Body of pancreas (tissue), 4 donors: ENCODE measurements at regions not wholly inside any gene's neighbourhood (a gene's known extent, or its start where the extent isn't known, plus 50 kb on each side); places are given as distances from the start of the nearest gene placed in this dataset.

ENCODE experiments used
- ATAC-seq: fragments of 150-250 bp; one replicate; pipeline ENCODE4 v1.9.1; 2016
- DNase-seq, 4 donors: peaks; one replicate each; pipeline ENCODE4 v3.0.0-alpha.2; 2019
- H3K27ac ChIP-seq, 4 donors: fragments of 200-600 bp; sonication (generic); 1 replicate in 3 of 4; 2 replicates in 1 of 4; pipeline versions ENCODE4 v1.5.1 to v1.6.1; 2016 to 2019; ENCODE audit warnings: mild to moderate bottlenecking in 1 of 4, mixed read lengths in 1 of 4, moderate library complexity in 1 of 4
- H3K27me3 ChIP-seq, 2 donors: fragments of 200-600 bp; sonication (generic); one replicate each; pipeline ENCODE4 v1.6.0; 2016; ENCODE audit warnings: mild to moderate bottlenecking in 1 of 2
- H3K36me3 ChIP-seq, 2 donors: fragments of 200-600 bp; sonication (generic); replicated peaks in 1 of 2; 2 replicates each; pipeline ENCODE4 v1.5.1; 2016; ENCODE audit warnings: low read depth in 2 of 2; ENCODE audit not compliant: insufficient read depth in 1 of 2
- H3K4me1 ChIP-seq: fragments of 200-600 bp; sonication (generic); one replicate; pipeline ENCODE4 v1.6.0; 2016
- H3K4me3 ChIP-seq, 2 donors: fragments of 200-600 bp; sonication (generic); 1 replicate in 1 of 2; 2 replicates in 1 of 2; pipeline ENCODE4 v1.5.1; 2016 to 2019
- H3K9me3 ChIP-seq, 3 donors: fragments of 200-600 bp; sonication (generic); 1 replicate in 2 of 3; 2 replicates in 1 of 3; pipeline ENCODE4 v1.5.1; 2016
- CTCF ChIP-seq, 7 experiments: fragments of 450-650 bp in 4 of 7; fragments of 200-600 bp in 3 of 7; sonication (generic) in 3 of 7; IDR thresholded peaks; one replicate each; pipeline ENCODE4 v1.5.1; 2016 to 2019; ENCODE audit warnings: antibody characterized with exemption in 7 of 7
- POLR2A ChIP-seq, 3 donors: fragments of 450-650 bp; IDR thresholded peaks; one replicate each; pipeline ENCODE4 v1.6.1; 2016; ENCODE audit warnings: antibody characterized with exemption in 3 of 3, mild to moderate bottlenecking in 2 of 3
- WGBS, 2 donors: methylation state at CpG; one replicate each; pipeline ENCODE4 v1.1.5; 2017; 5-methylcytosine and 5-hydroxymethylcytosine counted together
- intact Hi-C: fragments of 100-400 bp; cut with DNase I; formaldehyde crosslinking; loops from one replicate; pipeline ENCODE4 v1.15.1; 2023

GRCh38 chr1:101316256-101316655 lies 79.4 kb downstream of the S1PR1 start:
- H3K27ac ChIP-seq, result no peak overlapping the region
- 33 to 34% methylated on average over 6 of the region's 6 CpGs for WGBS, 2 donors
- H3K36me3 ChIP-seq, result no peaks in the 10 kb centered on the region
- ATAC-seq (no peak), DNase-seq (no peak)
- H3K9me3 ChIP-seq, result no peaks in the 10 kb centered on the region
- H3K4me3 ChIP-seq, result no peak overlapping the region
- intact Hi-C loops, result no loop called here
- H3K4me1 ChIP-seq, result no peaks in the 10 kb centered on the region
- no peak for TF ChIP-seq CTCF (IDR thresholded peaks at IDR 0.05)
- TF ChIP-seq POLR2A (IDR thresholded peaks at IDR 0.05), result no peak
- H3K27me3 ChIP-seq, result peaks cover 0 to 3% of the 10 kb centered on the region in 2 donors

GRCh38 chr1:101316799-101317198 lies 80.0 kb downstream of the S1PR1 start:
- H3K4me3 ChIP-seq, result no peak overlapping the region
- no peak for TF ChIP-seq CTCF (IDR thresholded peaks at IDR 0.05)
- TF ChIP-seq POLR2A (IDR thresholded peaks at IDR 0.05), result no peak
- WGBS, 2 donors, result 22 to 26% methylated on average over 4 of the region's 4 CpGs
- intact Hi-C loops, result no loop called here
- no peaks in the 10 kb centered on the region for H3K9me3 ChIP-seq
- no peaks in the 10 kb centered on the region for H3K36me3 ChIP-seq
- H3K4me1 ChIP-seq, result no peaks in the 10 kb centered on the region
- no peak for DNase-seq
- no peak for ATAC-seq
- H3K27me3 ChIP-seq, result peaks cover 0 to 3% of the 10 kb centered on the region in 2 donors
- no peak overlapping the region for H3K27ac ChIP-seq

- H3K4me1 ChIP-seq, result no peaks in the 10 kb centered on the region
- intact Hi-C loops, result no loop called here
- 90 to 92% methylated on average over 3 of the region's 3 CpGs for WGBS, 2 donors
Measured at GRCh38 chr1:101317590-101317989, 80.8 kb downstream of the S1PR1 start.

GRCh38 chr1:101323535-101323934 lies 86.7 kb downstream of the S1PR1 start:
- no peak for ATAC-seq

More at GRCh38 chr1:101317590-101317989, 80.8 kb downstream of the S1PR1 start:
- Histone ChIP-seq H3K36me3 (no peaks in the 10 kb centered on the region), H3K4me3 (no peak overlapping the region), H3K9me3 (no peaks in the 10 kb centered on the region), H3K27me3 (peaks cover 0 to 3% of the 10 kb centered on the region in 2 donors), H3K27ac (no peak overlapping the region)
- TF ChIP-seq POLR2A (IDR thresholded peaks at IDR 0.05), result no peak
- no peak for TF ChIP-seq CTCF (IDR thresholded peaks at IDR 0.05)
- DNase-seq (no peak), ATAC-seq (no peak)

More at GRCh38 chr1:101323535-101323934, 86.7 kb downstream of the S1PR1 start:
- H3K27me3 ChIP-seq, result no peaks in the 10 kb centered on the region
- intact Hi-C loops, result no loop called here
- H3K36me3 ChIP-seq, result no peaks in the 10 kb centered on the region
- H3K9me3 ChIP-seq, result no peaks in the 10 kb centered on the region
- H3K4me3 ChIP-seq, result no peak overlapping the region
- no peak for TF ChIP-seq POLR2A (IDR thresholded peaks at IDR 0.05)
- TF ChIP-seq CTCF (IDR thresholded peaks at IDR 0.05), result no peak
- no peak overlapping the region for H3K27ac ChIP-seq
- 63 to 69% methylated on average over 1 of the region's 1 CpG for WGBS, 2 donors
- DNase-seq, result no peak
- no peaks in the 10 kb centered on the region for H3K4me1 ChIP-seq
